Thoracic aorta (tissue), 2 donors: ENCODE measurements at regions not wholly inside any gene's neighbourhood (a gene's known extent, or its start where the extent isn't known, plus 50 kb on each side); places are given as distances from the start of the nearest gene placed in this dataset.

ENCODE experiments used
- ATAC-seq: fragments of 150-250 bp; one replicate; pipeline ENCODE4 v1.8.0; 2017; ENCODE audit warnings: low read depth; ENCODE audit not compliant: insufficient number of reproducible peaks, low FRiP score
- DNase-seq: peaks from one replicate; pipeline ENCODE4 v3.0.0-alpha.2; 2020; ENCODE audit warnings: low spot score
- H3K27ac ChIP-seq, 2 donors: fragments of 200-600 bp; sonication (generic); 1 replicate in 1 of 2; 2 replicates in 1 of 2; pipeline ENCODE4 v1.5.1; 2016; ENCODE audit warnings: mild to moderate bottlenecking in 2 of 2, moderate library complexity in 2 of 2
- H3K27me3 ChIP-seq: fragments of 200-600 bp; sonication (generic); replicated peaks from 2 replicates; pipeline ENCODE4 v1.6.0; 2016; ENCODE audit warnings: mild to moderate bottlenecking; ENCODE audit not compliant: insufficient read depth
- H3K36me3 ChIP-seq: fragments of 200-600 bp; sonication (generic); one replicate; pipeline ENCODE4 v1.5.1; 2016
- H3K4me1 ChIP-seq, 2 donors: fragments of 200-600 bp; sonication (generic); 1 replicate in 1 of 2; 2 replicates in 1 of 2; pipeline versions ENCODE4 v1.5.1 to v1.6.0; 2016; ENCODE audit warnings: low read depth in 2 of 2, mild to moderate bottlenecking in 1 of 2; ENCODE audit not compliant: control insufficient read depth in 1 of 2
- H3K4me3 ChIP-seq: fragments of 200-600 bp; sonication (generic); 2 replicates; pipeline ENCODE4 v1.5.1; 2016; ENCODE audit warnings: mild to moderate bottlenecking
- H3K9me3 ChIP-seq: fragments of 200-600 bp; sonication (generic); 2 replicates; pipeline ENCODE4 v1.5.1; 2016
- TF ChIP-seq, protein P1 (sequence below): fragments of 200-600 bp; sonication (generic); IDR thresholded peaks from one replicate; pipeline ENCODE4 v1.5.1; 2019; ENCODE audit warnings: antibody characterized with exemption

- H3K4me3 ChIP-seq: no peak overlapping the region
- H3K4me1 ChIP-seq: no peaks in the 10 kb centered on the region
- no peaks in the 10 kb centered on the region for H3K36me3 ChIP-seq
- H3K27ac ChIP-seq: no peak overlapping the region
- no peaks in the 10 kb centered on the region for H3K9me3 ChIP-seq
- no peak for DNase-seq
- no peaks in the 10 kb centered on the region for H3K27me3 ChIP-seq
- no peak for ATAC-seq
- TF ChIP-seq, protein P1, sequence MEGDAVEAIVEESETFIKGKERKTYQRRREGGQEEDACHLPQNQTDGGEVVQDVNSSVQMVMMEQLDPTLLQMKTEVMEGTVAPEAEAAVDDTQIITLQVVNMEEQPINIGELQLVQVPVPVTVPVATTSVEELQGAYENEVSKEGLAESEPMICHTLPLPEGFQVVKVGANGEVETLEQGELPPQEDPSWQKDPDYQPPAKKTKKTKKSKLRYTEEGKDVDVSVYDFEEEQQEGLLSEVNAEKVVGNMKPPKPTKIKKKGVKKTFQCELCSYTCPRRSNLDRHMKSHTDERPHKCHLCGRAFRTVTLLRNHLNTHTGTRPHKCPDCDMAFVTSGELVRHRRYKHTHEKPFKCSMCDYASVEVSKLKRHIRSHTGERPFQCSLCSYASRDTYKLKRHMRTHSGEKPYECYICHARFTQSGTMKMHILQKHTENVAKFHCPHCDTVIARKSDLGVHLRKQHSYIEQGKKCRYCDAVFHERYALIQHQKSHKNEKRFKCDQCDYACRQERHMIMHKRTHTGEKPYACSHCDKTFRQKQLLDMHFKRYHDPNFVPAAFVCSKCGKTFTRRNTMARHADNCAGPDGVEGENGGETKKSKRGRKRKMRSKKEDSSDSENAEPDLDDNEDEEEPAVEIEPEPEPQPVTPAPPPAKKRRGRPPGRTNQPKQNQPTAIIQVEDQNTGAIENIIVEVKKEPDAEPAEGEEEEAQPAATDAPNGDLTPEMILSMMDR: no peak
Observed at GRCh38 chr7:46189255-46189790, 268.3 kb upstream of the IGFBP3 start.

GRCh38 chr7:46186131-46186530, 265.1 kb upstream of the IGFBP3 start:
- no peak for DNase-seq
- no peak overlapping the region for H3K27ac ChIP-seq
- no peaks in the 10 kb centered on the region for H3K9me3 ChIP-seq
- TF ChIP-seq, protein P1: no peak
- no peaks in the 10 kb centered on the region for H3K4me1 ChIP-seq
- no peak overlapping the region for H3K4me3 ChIP-seq
- H3K36me3 ChIP-seq: no peaks in the 10 kb centered on the region
- ATAC-seq: no peak
- no peaks in the 10 kb centered on the region for H3K27me3 ChIP-seq

DNA sequence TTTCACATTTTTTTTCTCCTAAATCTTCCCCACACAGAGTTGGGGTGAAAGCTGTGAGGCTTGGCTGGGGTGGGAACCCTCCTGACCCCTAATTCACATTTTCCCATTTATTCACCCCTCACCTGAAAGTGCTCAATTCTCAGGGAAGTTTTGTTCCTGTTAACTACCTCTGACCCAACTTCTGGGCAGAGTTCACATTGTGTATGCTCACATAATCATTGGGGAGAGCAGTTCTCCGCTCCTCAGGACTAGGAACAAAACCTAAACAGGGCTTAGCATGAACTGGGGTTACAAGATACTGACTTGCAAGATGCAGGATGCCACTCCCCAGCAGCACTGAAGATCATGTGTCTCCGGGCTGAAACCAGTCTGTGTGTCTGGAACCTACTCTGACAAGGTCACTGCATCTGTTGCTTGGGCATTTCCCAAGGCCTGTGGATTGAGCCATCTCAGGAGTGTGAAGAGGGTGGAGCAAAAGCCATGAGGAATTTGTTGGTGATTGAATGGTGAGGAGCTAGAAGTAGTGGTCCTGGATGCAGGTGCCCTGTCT, 258.1 kb upstream of the IGFBP3 start:
- TF ChIP-seq, protein P1: no peak
- DNase-seq: no peak
- no peaks in the 10 kb centered on the region for H3K27me3 ChIP-seq
- no peaks in the 10 kb centered on the region for H3K9me3 ChIP-seq
- no peak overlapping the region for H3K4me3 ChIP-seq
- no peaks in the 10 kb centered on the region for H3K36me3 ChIP-seq
- no peak overlapping the region for H3K27ac ChIP-seq
- peaks cover 0 to 2% of the 10 kb centered on the region in 2 donors for H3K4me1 ChIP-seq
- no peak for ATAC-seq

- DNase-seq: no peak
- Histone ChIP-seq H3K27me3 (no peaks in the 10 kb centered on the region), H3K36me3 (no peaks in the 10 kb centered on the region), H3K9me3 (no peaks in the 10 kb centered on the region), H3K4me3 (no peak overlapping the region), H3K27ac (no peak overlapping the region), H3K4me1 (peaks cover 0 to 7% of the 10 kb centered on the region in 2 donors)
- TF ChIP-seq, protein P1: no peak
- ATAC-seq: no peak
Observed at GRCh38 chr7:46178661-46179060, 257.6 kb upstream of the IGFBP3 start.

DNA sequence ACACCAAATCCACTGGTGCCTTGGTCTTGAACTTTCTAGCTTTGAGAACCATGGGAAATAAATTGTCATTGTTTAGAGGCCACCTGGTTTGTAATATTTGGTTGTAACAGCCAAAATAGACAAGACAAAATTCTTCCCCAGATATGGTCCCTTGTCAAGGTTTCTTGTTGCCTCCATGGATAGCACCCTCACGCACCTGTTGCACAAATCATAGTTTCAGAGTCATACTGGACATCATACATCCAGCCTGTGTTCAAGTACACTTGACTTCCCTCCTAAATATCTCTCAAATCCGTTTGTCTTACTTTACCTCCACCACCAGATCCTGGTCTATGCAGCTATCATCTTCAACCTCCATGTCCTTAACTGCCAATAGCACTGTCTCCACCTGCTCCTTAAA, 256.7 kb upstream of the IGFBP3 start:
- DNase-seq: no peak
- TF ChIP-seq, protein P1: no peak
- no peak overlapping the region for H3K4me3 ChIP-seq
- no peaks in the 10 kb centered on the region for H3K9me3 ChIP-seq
- H3K36me3 ChIP-seq: no peaks in the 10 kb centered on the region
- H3K4me1 ChIP-seq: peaks cover 0 to 13% of the 10 kb centered on the region in 2 donors
- no peaks in the 10 kb centered on the region for H3K27me3 ChIP-seq
- H3K27ac ChIP-seq: no peak overlapping the region
- ATAC-seq: no peak
